ENCODE measurements at regions not wholly inside any gene's neighbourhood (a gene's known extent, or its start where the extent isn't known, plus 50 kb on each side); places are given as distances from the start of the nearest gene placed in this dataset.

DNA sequence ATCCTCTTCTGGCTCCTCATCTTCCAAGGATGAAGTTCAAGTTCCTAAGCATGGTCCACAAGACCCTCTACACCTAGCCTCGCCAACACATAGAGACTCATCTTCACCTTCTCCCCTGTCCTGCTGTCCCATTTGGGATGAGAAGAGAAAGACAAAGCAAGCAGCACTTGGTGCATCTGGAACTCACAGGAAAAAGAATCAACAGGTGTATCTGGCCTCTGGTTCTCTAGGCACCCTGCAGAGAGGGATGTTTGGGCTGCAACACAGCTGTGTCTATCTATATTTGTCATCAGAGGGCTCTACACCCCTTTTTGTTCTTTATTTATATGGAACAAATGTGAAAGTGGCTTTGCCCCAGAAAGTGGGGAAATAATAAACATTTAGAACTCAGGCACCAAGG lies 82.1 kb upstream of the GALNT18 start:
- Histone ChIP-seq H3K9ac (ENCODE audit: low read length) (no peak overlapping the region), H3K79me2 (ENCODE audit: insufficient read depth, low read length) (no peaks in the 10 kb centered on the region), H2AFZ (ENCODE audit: low read depth, low read length, severe bottlenecking) (no peak overlapping the region), H3K9me3 (ENCODE audit: insufficient read depth, low read length) (no peaks in the 10 kb centered on the region), H3K36me3 (ENCODE audit: low read length) (no peaks in the 10 kb centered on the region), H3K27me3 (ENCODE audit: low read length) (no peaks in the 10 kb centered on the region), H3F3A (ENCODE audit: insufficient read depth) (no peaks in the 10 kb centered on the region), H4K20me1 (ENCODE audit: low read depth, low read length) (no peaks in the 10 kb centered on the region), H3K4me2 (ENCODE audit: low read depth, low read length, poor library complexity, severe bottlenecking) (no peak overlapping the region), H3K9me2 (replicated peaks; ENCODE audit: insufficient read depth, low read length) (no peaks in the 10 kb centered on the region), H3K27ac (ENCODE audit: low read depth, low read length) (no peak overlapping the region), H3K4me3 (ENCODE audit: insufficient read depth, low read length, poor library complexity, severe bottlenecking) (no peak overlapping the region)
- TF ChIP-seq, protein P1, sequence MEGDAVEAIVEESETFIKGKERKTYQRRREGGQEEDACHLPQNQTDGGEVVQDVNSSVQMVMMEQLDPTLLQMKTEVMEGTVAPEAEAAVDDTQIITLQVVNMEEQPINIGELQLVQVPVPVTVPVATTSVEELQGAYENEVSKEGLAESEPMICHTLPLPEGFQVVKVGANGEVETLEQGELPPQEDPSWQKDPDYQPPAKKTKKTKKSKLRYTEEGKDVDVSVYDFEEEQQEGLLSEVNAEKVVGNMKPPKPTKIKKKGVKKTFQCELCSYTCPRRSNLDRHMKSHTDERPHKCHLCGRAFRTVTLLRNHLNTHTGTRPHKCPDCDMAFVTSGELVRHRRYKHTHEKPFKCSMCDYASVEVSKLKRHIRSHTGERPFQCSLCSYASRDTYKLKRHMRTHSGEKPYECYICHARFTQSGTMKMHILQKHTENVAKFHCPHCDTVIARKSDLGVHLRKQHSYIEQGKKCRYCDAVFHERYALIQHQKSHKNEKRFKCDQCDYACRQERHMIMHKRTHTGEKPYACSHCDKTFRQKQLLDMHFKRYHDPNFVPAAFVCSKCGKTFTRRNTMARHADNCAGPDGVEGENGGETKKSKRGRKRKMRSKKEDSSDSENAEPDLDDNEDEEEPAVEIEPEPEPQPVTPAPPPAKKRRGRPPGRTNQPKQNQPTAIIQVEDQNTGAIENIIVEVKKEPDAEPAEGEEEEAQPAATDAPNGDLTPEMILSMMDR (IDR thresholded peaks at IDR 0.05; ENCODE audit: insufficient read depth, low read length, poor library complexity, severe bottlenecking) = no peak
- no peak for TF ChIP-seq EZH2phosphoT487 (conservative IDR thresholded peaks at IDR 0.05; ENCODE audit: low read length)

DNA sequence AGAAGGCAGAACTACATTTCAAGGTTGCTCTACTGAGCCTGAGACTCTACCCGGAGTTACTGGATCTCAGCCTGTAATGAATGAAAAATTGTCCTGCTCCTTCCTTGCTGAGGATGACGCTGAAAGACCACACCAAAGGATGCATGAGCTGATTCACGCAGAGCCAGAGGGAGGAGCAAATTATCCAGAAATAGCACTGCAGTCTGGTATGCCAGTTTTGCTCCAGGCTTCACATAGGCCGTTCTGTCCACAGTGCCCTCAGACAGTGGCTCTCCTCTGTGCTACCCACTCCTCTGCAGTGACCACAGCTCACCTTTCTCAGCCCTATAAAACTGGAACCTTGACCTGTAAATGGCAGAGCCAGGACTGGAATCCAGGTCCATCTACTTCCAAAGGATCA lies 79.3 kb upstream of the GALNT18 start:
- no peaks in the 10 kb centered on the region for H3F3A ChIP-seq (ENCODE audit: insufficient read depth)
- no peak overlapping the region for H3K27ac ChIP-seq (ENCODE audit: low read depth, low read length)
- H3K4me2 ChIP-seq (ENCODE audit: low read depth, low read length, poor library complexity, severe bottlenecking) = no peak overlapping the region
- H3K27me3 ChIP-seq (ENCODE audit: low read length) = no peaks in the 10 kb centered on the region
- no peak for TF ChIP-seq EZH2phosphoT487 (conservative IDR thresholded peaks at IDR 0.05; ENCODE audit: low read length)
- no peaks in the 10 kb centered on the region for H3K79me2 ChIP-seq (ENCODE audit: insufficient read depth, low read length)
- no peaks in the 10 kb centered on the region for H3K9me2 ChIP-seq (replicated peaks; ENCODE audit: insufficient read depth, low read length)
- H2AFZ ChIP-seq (ENCODE audit: low read depth, low read length, severe bottlenecking) = no peak overlapping the region
- H3K4me3 ChIP-seq (ENCODE audit: insufficient read depth, low read length, poor library complexity, severe bottlenecking) = no peak overlapping the region
- no peaks in the 10 kb centered on the region for H3K9me3 ChIP-seq (ENCODE audit: insufficient read depth, low read length)
- no peaks in the 10 kb centered on the region for H4K20me1 ChIP-seq (ENCODE audit: low read depth, low read length)
- H3K9ac ChIP-seq (ENCODE audit: low read length) = no peak overlapping the region
- H3K36me3 ChIP-seq (ENCODE audit: low read length) = no peaks in the 10 kb centered on the region

DNA sequence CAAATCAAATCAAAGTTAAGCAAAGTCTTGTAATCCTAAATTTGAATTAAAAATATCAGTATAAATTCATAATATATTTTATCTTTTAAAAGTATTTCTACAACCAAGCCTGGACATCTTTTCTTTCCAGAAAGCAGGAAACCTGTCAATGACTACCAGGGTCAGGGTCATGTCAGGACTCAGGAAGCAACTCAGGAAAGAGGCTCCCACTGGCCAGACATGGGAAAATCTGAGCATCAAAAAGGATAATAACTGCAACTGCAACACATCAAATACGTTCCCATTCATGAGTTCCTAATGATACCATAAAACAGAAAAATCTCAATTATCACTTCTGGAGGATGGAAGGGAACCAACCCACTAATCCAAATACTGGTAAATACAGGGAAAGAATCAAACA lies 76.0 kb upstream of the GALNT18 start:
- no peaks in the 10 kb centered on the region for H3K9me2 ChIP-seq (replicated peaks; ENCODE audit: insufficient read depth, low read length)
- H3K9me3 ChIP-seq (ENCODE audit: insufficient read depth, low read length) = no peaks in the 10 kb centered on the region
- no peaks in the 10 kb centered on the region for H3K36me3 ChIP-seq (ENCODE audit: low read length)
- H3F3A ChIP-seq (ENCODE audit: insufficient read depth) = no peaks in the 10 kb centered on the region
- TF ChIP-seq, protein P1 (IDR thresholded peaks at IDR 0.05; ENCODE audit: insufficient read depth, low read length, poor library complexity, severe bottlenecking) = no peak
- TF ChIP-seq EZH2phosphoT487 (conservative IDR thresholded peaks at IDR 0.05; ENCODE audit: low read length) = no peak
- no peaks in the 10 kb centered on the region for H3K79me2 ChIP-seq (ENCODE audit: insufficient read depth, low read length)
- H3K4me2 ChIP-seq (ENCODE audit: low read depth, low read length, poor library complexity, severe bottlenecking) = no peak overlapping the region
- no peak overlapping the region for H3K4me3 ChIP-seq (ENCODE audit: insufficient read depth, low read length, poor library complexity, severe bottlenecking)
- no peak overlapping the region for H2AFZ ChIP-seq (ENCODE audit: low read depth, low read length, severe bottlenecking)
- no peaks in the 10 kb centered on the region for H4K20me1 ChIP-seq (ENCODE audit: low read depth, low read length)
- H3K9ac ChIP-seq (ENCODE audit: low read length) = no peak overlapping the region
- no peak overlapping the region for H3K27ac ChIP-seq (ENCODE audit: low read depth, low read length)
- no peaks in the 10 kb centered on the region for H3K27me3 ChIP-seq (ENCODE audit: low read length)

DNA sequence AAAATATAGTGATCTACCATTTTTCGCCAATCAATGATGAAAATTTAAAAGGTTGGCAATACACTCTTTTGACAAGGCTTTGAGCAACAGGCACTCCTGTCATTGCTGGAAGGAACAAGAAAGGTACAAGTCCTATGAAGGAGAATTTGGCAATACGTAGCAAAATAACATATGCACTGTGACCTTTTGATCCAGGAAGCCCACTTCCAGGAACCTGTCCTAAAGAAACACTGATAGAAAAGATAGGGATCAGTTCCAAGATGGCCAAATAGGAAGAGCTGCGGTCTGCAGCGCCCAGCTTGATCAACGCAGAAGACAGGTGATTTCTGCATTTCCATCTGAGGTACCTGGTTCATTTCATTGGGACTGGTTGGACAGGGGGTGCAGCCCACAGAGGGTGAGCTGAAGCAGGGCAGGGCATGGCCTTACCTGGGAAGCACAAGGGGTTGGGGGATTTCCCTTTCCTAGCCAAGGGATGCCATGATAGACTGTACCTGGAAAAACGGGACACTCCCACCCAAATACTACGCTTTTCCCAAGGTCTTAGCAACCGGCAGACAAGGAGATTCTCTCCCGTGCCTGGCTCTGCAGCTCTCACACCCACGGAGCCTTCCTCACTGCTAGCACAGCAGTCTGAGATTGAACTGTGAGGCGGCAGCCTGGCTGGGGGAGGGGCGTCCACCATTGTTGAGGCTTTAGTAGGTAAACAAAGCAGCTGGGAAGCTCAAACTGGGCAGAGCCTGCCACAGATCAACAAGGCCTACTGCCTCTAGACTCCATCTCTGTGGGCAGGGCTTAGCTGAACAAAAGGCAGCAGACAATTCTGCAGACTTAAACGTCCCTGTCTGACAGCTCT lies 69.7 kb upstream of the GALNT18 start:
- no peak overlapping the region for H3K9ac ChIP-seq (ENCODE audit: low read length)
- H3K4me2 ChIP-seq (ENCODE audit: low read depth, low read length, poor library complexity, severe bottlenecking) = no peak overlapping the region
- H3F3A ChIP-seq (ENCODE audit: insufficient read depth) = no peaks in the 10 kb centered on the region
- no peaks in the 10 kb centered on the region for H3K9me3 ChIP-seq (ENCODE audit: insufficient read depth, low read length)
- H3K27me3 ChIP-seq (ENCODE audit: low read length) = no peaks in the 10 kb centered on the region
- H3K4me3 ChIP-seq (ENCODE audit: insufficient read depth, low read length, poor library complexity, severe bottlenecking) = no peak overlapping the region
- TF ChIP-seq, protein P1 (IDR thresholded peaks at IDR 0.05; ENCODE audit: insufficient read depth, low read length, poor library complexity, severe bottlenecking) = no peak
- TF ChIP-seq EZH2phosphoT487 (conservative IDR thresholded peaks at IDR 0.05; ENCODE audit: low read length) = no peak
- H4K20me1 ChIP-seq (ENCODE audit: low read depth, low read length) = no peaks in the 10 kb centered on the region
- no peak overlapping the region for H2AFZ ChIP-seq (ENCODE audit: low read depth, low read length, severe bottlenecking)
- H3K27ac ChIP-seq (ENCODE audit: low read depth, low read length) = no peak overlapping the region
- no peaks in the 10 kb centered on the region for H3K9me2 ChIP-seq (replicated peaks; ENCODE audit: insufficient read depth, low read length)
- H3K79me2 ChIP-seq (ENCODE audit: insufficient read depth, low read length) = no peaks in the 10 kb centered on the region
- no peaks in the 10 kb centered on the region for H3K36me3 ChIP-seq (ENCODE audit: low read length)
